ENCODE measurements at regions not wholly inside any gene's neighbourhood (a gene's known extent, or its start where the extent isn't known, plus 50 kb on each side); places are given as distances from the start of the nearest gene placed in this dataset.
"Not testable (repeated sequence)": the region's sequence is repeated elsewhere in the genome, so short reads cannot be mapped to it uniquely, and the experiment has no call there.

DNA sequence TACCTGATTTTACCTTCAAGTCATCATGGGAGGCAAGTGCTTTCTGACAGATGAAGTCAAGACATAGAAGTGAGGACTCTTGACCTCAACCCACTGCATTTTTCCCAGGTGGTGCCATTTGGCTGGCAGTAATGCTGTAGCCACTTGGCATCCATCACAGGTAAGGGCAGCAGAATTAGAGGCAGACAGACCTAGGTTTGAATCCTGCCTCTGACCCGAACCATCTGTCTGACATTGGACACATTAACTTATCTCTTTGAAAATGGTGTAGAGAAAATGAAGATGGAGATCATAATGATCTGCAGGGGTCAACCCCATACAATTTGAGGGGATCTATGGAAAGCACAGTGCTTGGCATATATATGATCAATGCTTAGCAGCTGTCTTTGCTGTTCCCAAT, 505.5 kb downstream of the NPIPA7 start:
- no peak for DNase-seq

DNA sequence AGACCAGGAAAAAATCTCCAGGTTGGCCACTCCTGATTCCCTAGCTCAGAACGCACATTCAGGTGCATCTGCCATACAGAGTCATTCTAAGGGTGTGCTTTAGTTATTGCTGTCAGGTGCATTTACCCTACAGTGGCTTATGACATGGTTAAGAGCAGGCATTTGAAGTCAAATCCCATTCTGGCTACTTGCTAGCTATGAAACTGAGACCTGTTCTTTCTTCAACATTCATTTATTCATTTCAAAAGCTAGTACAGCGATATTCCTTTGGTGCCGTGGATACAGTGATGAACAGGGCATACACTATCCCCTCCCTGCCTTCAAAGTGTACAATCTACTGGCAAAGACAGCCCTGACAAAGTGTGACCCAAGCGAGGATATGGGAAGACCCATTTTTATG, 508.3 kb downstream of the NPIPA7 start:
- DNase-seq, result no peak

DNA sequence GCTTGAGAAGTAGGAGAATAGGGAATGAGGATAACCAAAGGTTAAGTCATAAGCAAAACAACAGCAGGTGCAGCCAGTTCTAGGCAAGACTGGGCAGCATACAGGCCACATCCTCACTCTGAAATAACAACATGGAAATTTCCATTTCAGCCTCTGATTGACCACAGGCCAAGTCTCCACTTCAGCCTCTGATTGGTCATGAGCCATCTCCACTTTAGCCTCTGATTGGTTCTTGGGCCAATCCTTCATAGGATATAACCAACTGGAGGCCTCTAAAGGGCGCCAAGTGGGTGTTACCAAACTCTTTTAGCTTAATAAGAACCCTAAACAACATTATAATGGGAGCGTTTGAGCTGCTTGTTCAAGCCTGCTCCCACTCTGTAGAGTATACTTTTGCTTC, 512.0 kb downstream of the NPIPA7 start:
- DNase-seq, result no peak

DNA sequence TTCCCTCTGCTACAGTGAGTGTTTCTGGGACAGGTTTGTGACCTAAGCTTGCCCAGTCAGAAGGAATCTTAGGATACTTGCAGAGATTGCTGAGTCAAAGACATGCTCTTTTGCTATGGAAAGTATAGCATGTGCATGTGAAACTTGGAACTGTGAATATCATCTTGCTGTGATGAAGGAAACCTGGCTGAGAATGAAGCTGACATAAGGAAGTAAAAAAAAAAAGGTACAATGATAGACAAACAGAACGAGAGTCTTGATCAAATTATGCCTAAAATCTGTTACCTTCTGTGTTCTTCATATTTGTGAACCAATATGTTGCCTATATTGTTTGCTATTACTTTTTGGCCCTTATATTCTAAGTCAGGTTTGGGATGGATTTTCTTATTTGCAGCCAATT, 525.7 kb downstream of the NPIPA7 start:
- no peak for DNase-seq

DNA sequence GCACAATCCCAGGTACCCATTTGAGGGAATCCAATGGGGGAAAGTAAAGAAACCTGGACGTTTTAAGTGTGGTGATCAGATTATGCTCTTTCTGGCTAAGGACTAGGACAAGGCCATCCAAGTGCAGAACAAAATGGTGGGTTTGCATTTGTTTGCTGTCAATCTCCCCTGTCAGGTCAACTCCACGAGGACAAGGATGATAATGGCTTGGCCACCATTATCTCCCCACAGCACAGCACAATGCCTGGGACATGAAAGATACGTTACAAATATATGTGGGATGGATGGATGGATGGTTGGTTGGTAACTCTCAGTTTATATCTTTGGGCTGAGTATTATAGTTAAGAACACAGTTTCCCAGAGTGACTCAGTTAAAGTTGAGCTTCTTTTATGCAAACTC, 526.9 kb downstream of the NPIPA7 start:
- DNase-seq, result no peak

DNA sequence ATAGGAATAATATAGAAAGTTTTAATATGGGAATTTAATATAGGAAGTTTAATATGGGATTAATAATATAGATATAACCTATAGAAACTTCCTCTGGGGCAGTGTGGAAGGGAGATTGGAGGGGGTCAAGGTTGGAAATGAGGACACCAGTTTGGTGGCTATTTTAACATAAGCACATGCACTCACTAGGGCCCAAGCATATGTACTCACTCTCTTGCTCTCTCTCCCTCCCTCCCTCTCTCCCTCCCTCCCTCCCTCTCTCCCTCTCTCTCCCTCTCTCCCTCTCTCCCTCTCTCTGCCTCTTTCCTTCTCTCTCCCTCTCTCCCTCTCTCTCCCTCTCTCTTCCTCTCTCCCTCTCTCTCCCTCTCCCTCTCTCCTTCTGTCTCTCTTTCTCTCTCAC, 528.1 kb downstream of the NPIPA7 start:
- DNase-seq, result no peak

DNA sequence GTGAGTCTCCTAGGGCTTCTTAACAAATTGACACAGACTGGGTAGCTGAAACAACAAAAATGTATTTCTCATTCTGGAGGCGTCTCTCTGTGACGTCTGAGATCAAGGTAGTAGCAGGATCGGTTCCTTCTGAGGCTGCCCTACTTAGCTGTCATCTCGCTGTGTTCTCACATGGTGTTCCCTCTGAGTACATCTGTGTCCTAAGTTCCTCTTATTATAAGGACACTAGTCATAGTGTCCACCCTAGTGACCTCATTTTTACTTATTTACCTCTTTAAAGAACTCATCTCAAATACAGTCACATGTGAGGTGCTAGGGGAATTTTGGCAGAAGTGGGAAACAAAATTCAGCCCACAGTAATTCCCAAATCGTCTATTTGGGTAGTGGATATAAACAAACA, 529.1 kb downstream of the NPIPA7 start:
- DNase-seq, result no peak

DNA sequence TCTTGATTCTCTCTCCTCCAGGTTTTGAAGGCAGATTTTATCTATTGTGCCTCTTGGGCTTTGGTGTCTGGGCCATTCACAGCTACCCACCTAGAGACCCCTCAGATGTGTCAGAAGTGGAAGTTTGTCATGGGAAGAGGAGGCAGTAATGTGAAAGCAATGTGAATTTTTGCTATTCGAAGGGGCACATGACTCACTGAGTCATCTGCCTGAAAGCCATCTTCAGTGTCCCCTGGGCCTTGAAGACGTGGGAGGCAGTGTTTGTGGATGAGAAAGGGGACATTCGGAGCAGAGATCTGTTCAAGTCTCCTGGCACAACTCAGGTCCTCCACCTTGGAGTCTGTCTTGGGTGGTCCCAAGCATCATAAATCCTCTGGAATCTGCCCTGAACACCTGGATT, 530.2 kb downstream of the NPIPA7 start:
- DNase-seq, result no peak

DNA sequence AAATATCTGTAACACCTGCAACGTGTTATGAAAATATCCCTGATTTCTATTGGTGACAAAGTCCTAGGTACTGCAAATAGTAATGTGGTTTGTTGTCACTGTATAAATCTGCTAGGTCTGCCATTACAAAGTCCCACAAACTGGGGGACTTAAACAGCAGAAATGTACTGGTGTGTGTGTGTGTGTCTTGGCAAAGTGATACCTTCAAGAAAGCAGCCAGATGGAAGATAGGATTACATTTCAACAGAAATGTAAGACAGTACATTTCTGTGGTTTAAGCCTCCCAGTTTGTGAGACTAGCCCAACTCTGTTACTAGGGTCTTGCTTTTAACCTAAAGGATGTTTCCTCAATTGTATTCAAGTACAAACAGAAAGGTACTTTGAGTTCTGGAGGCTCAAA, 531.7 kb downstream of the NPIPA7 start:
- DNase-seq, result no peak

DNA sequence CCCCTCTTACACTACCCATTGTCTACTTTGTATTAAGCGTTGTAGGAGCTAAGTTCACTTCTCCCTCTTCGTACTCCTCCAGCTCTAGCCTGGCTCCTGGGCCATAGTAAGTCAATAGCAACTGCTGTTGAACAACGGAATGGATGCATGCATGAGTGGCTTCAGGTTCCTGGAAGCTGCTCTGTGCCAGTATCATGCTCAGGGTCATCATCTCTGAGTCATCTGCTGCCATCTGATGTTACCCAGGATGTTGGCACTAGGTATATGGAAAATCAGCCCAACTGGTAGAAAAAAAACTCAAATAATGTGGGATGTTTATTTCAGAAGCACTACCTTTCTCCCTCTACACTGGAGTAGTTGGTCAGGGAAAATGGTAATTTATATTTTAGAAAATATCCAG, 536.8 kb downstream of the NPIPA7 start:
- no peak for DNase-seq

DNA sequence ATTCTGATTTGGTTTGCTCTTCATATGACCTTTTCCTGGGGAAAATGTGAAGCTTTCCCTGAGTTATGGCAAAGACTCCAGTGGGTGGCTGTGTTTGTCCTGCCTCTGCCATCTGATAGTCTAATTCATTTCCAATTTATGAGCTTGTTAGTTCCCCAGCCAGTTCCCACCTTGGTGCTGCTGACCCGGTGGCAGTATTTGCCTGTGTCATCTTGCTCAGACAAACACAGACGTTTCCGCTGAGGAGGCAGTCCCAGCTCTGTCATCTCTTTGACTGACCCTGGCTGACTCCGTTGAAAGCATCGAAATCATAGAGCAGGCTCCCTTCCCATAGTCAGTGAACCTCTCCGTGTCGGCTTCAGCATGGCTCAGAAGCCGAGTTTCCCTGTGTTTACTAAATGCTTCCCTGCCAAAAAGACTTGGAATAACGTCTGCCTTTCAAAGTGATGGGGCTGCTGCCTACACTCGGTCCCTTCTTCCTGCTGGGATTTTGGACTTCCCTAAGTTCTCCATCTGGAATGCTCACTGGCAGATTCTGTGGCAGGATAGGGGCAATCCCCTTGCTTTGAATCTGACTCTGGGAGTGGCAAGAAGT, 538.3 kb downstream of the NPIPA7 start:
- DNase-seq, result no peak

DNA sequence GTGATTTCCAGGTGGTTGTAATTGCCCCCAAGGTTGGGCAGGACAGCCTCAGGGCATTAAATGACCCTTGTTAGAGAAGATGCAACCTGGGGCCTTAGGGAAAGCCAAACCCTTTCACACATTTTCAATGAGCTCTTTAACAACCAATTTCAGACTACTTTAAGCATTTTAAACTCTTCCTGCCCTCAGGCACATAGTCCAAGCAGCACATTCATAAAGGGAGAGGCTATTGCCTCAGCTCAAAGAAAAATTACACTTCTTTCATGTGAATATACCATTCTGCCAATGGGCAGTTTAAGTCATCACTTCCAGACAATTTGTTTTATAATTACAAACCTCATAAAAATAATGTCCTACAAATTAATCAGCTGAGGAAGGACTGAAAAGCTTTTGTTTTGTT, 544.5 kb downstream of the NPIPA7 start:
- no peak for DNase-seq

DNA sequence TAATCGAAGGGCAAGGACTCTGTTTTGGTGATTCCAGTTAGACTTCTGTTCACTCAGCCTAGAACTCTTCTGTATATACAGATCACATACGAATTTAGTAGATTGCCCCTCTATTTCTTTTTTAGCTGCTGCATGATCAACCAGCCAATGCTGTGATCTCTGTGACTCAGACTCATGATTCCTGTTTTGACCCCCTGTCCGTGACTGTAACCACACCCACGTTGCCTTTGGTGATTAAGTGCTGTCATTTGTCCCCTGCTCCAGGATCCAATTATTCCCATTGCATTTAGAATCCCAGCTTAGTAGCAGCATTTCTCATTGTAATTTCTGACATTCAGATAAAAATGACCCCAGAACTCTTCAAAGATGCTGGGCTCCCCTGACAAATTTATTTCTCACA, 545.7 kb downstream of the NPIPA7 start:
- no peak for DNase-seq

DNA sequence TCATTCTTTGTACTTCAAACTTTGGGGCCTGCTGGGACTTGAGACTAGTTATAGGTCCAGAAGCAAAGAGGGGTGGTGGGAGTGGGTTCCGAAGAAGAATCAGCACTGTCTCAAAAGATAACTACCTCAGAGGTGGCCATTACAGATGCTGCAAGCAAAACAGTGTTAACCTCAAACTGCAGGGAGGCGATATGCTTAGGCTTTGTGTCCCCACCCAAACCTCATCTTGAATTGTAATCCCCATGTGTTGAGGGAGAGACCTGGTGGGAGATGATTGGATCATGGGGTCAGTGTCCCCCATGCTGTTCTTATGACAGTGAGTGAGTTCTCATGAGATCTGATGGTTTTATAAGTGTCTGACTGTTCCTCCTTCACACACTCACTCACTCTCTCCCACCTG, 545.3 kb downstream of the XYLT1 start:
- DNase-seq, result no peak

DNA sequence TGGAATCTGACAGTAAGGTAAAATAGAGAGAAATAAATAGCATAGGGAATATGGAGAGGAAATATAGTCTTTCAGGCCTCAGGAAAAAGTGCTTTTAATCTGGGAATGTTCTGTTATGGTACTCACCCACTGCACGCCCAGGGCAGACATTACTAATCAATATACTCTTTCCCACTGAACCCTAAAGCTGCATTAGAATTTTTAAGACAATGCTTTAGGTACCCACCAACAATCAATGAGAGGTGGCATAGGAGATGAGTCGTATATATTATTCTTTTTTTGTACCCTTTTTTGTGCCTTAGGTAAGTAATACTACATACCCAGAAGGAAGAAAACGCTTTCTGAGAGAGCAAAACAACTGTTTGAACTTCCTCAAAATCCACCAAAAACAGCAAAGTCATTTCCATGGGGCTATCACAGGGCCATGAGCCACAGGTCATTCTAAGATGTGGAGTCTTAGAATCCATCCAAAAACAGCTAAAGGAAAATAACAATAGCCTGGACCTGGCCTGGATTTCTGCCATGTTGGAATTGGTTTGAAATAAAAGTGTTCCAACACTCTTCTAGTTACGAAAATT, 542.1 kb downstream of the XYLT1 start:
- DNase-seq, result no peak

DNA sequence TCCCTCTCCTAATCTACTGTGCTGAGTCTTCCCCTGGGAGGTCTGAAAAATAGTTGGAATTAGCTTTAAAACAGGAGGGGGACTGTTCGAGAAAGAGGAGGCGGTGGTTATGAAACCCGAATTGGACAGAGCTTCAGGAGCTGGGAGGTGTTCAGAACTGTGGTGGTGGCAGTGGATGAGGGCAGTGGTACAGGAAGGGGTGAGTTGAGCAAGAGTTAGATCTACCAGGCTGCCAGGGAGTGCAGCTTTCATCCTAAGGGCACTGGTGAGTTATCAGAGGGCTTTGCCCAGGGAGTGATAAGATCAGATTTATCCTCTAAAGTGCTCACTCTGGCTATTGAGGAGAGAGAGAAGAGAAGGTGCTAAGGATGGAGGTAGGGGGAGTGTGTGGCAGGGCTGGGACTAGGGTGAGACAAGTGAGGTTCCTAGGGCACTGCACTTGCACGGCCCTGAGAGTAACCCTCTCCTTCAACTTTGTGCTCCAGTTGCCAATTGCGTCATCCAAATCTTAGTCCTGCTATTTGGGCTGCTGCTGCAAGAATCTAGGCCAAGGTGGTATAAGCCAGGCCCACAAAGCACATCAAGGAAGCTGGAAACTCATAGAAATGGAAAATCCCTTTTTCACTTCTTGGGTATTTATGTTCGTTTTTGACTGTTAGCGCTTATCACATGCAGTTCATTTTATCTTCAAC, 540.3 kb downstream of the XYLT1 start:
- no peak for DNase-seq

DNA sequence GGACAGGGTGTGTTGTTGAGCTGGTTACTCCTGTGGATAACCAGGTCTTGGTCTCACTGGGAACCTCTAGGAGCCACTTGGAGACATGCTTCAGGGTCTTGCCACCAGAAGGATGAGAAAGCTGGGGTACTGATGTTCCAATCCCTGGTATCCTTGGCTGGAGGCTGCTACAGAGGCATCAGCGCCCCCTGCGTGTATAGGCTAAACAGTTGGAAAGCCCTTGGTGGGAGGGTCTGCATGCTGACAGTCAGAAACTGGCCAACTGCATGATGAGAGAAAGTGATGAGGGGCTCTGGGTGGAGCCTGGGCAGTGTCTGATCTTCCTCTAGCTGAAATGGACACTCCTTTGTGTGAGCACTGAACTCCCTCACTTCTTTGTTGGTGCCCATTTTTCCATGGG, 536.9 kb downstream of the XYLT1 start:
- no peak for DNase-seq

DNA sequence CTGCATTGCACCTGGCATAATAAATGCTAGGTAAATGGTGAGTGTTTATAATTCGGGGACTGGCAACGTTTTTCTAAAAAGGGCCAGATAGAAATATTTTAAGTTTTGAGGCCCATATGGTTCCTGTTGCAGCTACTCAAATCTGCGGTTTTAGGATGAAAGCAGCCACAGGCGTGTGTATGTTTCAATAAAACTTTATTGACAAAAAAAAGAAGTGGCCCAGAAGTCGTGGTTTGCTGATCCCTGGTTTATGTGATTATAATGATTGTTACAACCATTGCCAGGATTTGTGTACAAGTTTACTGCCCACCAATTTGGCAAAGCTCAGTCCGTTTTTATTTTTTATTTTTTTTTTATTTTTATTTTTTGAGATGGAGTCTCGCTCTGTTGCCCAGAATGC, 536.1 kb downstream of the XYLT1 start:
- DNase-seq, result no peak

DNA sequence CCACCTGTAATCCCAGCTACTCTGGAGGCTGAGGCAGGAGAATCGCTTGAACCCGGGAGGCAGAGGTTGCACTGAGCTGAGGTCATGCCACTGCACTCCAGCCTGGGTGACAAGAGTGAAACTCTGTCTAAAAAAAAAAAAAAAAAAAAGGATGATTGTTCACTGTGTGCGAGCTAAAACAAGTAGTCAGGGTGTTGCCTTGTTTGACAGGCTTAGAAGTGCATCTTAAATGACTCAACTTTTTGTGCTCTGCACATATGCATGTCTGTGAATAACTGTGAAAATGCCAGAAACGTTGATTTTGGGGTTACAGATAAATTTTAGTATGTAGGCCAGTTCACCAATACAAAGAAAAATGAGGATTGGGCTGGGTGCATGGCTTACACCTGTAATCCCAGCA, 534.9 kb downstream of the XYLT1 start:
- not testable (repeated sequence) for DNase-seq

DNA sequence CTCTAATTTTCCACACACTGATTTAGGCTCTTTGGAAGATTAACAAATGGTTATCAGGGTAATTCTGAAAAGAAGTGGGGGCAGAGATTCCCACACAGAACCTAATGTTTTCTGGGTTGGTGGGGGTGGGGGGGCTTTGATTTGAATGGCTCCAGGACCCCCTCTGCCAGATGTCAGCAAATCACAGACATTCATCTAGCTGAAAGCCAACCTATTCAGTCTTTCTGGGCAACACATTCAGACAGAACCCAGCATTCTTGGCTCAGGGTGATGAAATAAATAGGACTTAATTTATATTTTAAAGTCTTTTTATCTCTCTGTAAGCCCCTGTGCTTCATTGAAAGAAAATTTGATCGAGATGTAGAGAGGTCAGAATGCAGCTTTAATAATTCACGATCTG, 533.2 kb downstream of the XYLT1 start:
- no peak for DNase-seq

DNA sequence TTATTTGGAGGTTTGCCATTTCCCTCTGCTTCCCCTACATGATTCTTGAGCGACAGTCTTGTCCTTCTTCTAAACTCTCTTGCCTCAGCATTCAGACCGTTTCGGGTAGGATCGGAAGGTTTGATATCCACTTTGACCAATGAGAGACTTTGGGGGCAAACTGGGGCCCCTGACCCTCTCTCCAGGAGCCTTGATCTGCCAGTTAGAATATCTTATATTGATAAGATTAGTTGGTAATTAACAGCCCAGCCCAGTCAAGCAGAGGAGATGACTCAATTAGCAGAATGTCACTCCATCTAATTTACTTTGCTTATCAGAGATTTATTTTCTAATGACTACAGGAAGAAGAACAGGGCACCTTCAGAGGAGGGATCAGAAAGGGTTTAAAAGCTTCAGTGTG, 532.8 kb downstream of the XYLT1 start:
- no peak for DNase-seq

DNA sequence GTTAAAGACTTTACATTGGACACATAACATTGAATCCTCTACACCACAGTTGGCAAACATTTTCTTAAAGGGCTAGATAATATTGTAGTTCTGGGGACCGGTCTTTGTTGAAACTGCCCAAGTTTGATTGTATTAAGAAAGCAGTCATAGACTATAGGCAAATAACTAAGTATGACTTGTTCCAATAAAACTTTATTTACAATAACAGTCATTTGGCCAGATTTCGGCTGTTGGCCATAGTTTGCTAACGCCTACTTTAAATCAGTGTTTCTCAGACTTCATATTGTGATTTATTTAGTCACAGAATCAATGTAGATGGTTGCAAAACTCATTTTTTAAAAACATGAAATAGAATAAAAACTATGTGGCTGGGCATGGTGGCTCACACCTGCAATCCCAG, 531.8 kb downstream of the XYLT1 start:
- DNase-seq, result no peak

DNA sequence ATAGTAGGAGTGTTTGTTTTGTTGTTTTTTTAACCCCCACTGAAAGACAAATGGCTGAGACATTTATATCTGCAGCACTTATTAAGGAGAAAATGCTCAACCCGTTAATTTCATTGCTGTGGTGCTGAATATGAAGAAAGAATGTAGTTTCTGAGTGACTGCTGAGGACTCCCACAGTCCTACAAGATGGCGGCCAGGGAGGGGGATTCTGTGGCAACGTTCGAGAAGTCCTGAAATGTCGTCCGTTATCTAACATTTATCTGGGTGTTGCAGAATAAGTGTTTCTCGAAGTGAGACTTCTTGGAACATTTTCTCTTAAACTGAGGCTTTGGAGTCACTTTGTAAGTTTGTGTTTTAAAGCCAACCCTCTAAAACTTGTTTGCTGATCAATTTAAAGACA, 530.4 kb downstream of the XYLT1 start:
- no peak for DNase-seq

DNA sequence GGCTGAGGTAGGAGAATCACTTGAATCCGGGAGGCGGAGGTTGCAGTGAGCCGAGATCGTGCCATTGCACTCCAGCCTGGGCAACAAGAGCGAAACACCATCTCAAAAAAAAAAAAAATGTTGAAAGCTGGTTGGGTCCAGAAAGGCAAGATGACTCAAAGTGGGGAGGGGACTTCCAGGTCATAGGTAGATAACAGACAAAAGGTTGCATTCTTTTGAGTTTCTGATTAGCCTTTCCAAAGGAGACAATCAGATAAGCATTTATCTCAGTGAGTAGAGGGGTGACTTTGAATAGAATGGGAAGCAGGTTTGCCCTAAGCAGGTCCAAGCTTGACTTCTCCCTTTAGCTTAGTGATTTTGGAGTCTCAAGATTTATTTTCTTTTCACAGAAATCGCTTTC, 527.9 kb downstream of the XYLT1 start:
- DNase-seq, result not testable (repeated sequence)

DNA sequence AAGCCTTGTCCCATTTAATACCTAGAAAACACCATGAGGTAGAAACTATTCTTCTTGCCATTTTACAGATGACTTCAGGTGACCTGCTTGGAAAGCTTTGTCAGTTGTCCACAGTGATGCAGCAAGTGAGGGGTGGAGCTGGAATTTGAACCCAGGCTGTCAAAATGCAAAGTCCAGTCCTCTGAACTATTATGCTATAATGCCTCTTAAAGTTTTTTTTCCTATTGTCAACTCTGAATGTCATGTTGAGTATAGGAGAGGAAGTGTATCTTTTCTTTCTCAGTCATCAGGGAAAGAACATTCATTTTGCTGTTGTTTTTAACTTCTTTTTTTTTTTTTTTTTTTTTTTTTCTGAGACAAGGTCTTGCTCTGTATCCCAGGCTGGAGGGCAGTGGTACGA, 525.6 kb downstream of the XYLT1 start:
- no peak for DNase-seq
